MM.1S (cell line): ENCODE measurements at regions not wholly inside any gene's neighbourhood (a gene's known extent, or its start where the extent isn't known, plus 50 kb on each side); places are given as distances from the start of the nearest gene placed in this dataset.

Source experiments
- DNase-seq: peaks from one replicate; pipeline ENCODE4 v3.0.0-alpha.2; 2015
- H2AFZ ChIP-seq: fragments of 300-600 bp; sonication (generic); 2 replicates; pipeline ENCODE4 v1.6.0; 2016; ENCODE audit warnings: antibody characterized with exemption, low read length
- H3F3A ChIP-seq: fragments of 300-600 bp; sonication (generic); 2 replicates; pipeline ENCODE4 v1.6.1; 2016; ENCODE audit warnings: mild to moderate bottlenecking, antibody characterized with exemption, low read length, moderate library complexity, mixed read lengths; ENCODE audit not compliant: insufficient read depth
- H3K27ac ChIP-seq: fragments of 300-600 bp; sonication (generic); 2 replicates; pipeline ENCODE4 v1.5.1; 2016; ENCODE audit warnings: mild to moderate bottlenecking, low read length
- H3K27me3 ChIP-seq: fragments of 300-600 bp; sonication (generic); replicated peaks from 2 replicates; pipeline ENCODE4 v1.6.0; 2016; ENCODE audit warnings: low read length; ENCODE audit not compliant: insufficient read depth
- H3K36me3 ChIP-seq: fragments of 300-600 bp; sonication (generic); replicated peaks from 2 replicates; pipeline ENCODE4 v1.6.1; 2016; ENCODE audit warnings: mild to moderate bottlenecking, low read length, mixed read lengths; ENCODE audit not compliant: insufficient read depth
- H3K4me1 ChIP-seq: fragments of 300-600 bp; sonication (generic); 2 replicates; pipeline ENCODE4 v1.6.1; 2016; ENCODE audit warnings: low read length, mixed read lengths
- H3K4me2 ChIP-seq: fragments of 300-600 bp; sonication (generic); 2 replicates; pipeline ENCODE4 v1.6.0; 2016; ENCODE audit warnings: low read depth, low read length
- H3K4me3 ChIP-seq: fragments of 300-600 bp; sonication (generic); 2 replicates; pipeline ENCODE4 v1.5.1; 2016; ENCODE audit warnings: low read length, mixed read lengths
- H3K79me2 ChIP-seq: fragments of 300-600 bp; sonication (generic); 2 replicates; pipeline ENCODE4 v1.6.1; 2016; ENCODE audit warnings: mixed run types, low read length, mixed read lengths
- H3K9ac ChIP-seq: fragments of 300-600 bp; sonication (generic); 2 replicates; pipeline ENCODE4 v1.6.1; 2016; ENCODE audit warnings: low read length, mixed read lengths
- H3K9me2 ChIP-seq: fragments of 300-600 bp; sonication (generic); replicated peaks from 2 replicates; pipeline ENCODE4 v1.6.1; 2016; ENCODE audit warnings: mild to moderate bottlenecking, low read length, mixed read lengths; ENCODE audit not compliant: insufficient read depth
- H3K9me3 ChIP-seq: fragments of 300-600 bp; sonication (generic); replicated peaks from 2 replicates; pipeline ENCODE4 v1.6.1; 2016; ENCODE audit warnings: mild to moderate bottlenecking, low read length, mixed read lengths; ENCODE audit not compliant: insufficient read depth
- H4K20me1 ChIP-seq: fragments of 300-600 bp; sonication (generic); 2 replicates; pipeline ENCODE4 v1.6.1; 2016; ENCODE audit warnings: mild to moderate bottlenecking, low read length, moderate library complexity, mixed read lengths; ENCODE audit not compliant: insufficient read depth
- CTCF ChIP-seq: fragments of 300-600 bp; sonication (generic); IDR thresholded peaks from 2 replicates; pipeline ENCODE4 v1.5.1; 2016; ENCODE audit warnings: antibody characterized with exemption, low read length, mixed read lengths
- EZH2 ChIP-seq: fragments of 300-600 bp; sonication (generic); optimal IDR thresholded peaks from 2 replicates; pipeline ENCODE3; 2017; ENCODE audit warnings: low read depth, mild to moderate bottlenecking, antibody characterized with exemption, low read length, mixed read lengths
- EZH2phosphoT487 ChIP-seq: fragments of 300-600 bp; sonication (generic); IDR thresholded peaks from 2 replicates; pipeline ENCODE4 v1.6.1; 2018; ENCODE audit warnings: antibody characterized with exemption, low read length

- no peak overlapping the region for H3K4me3 ChIP-seq
- H3K27me3 ChIP-seq = no peaks in the 10 kb centered on the region; the same call in 1 of the 2 replicates
- no peaks in the 10 kb centered on the region for H4K20me1 ChIP-seq
- H2AFZ ChIP-seq = no peak overlapping the region
- no peaks in the 10 kb centered on the region for H3K79me2 ChIP-seq
- H3K4me1 ChIP-seq = no peaks in the 10 kb centered on the region
- no peaks in the 10 kb centered on the region for H3K9me2 ChIP-seq
- DNase-seq = no peak
- no peaks in the 10 kb centered on the region for H3F3A ChIP-seq
- no peaks in the 10 kb centered on the region for H3K36me3 ChIP-seq
- H3K9me3 ChIP-seq = no peaks in the 10 kb centered on the region
- no peak for TF ChIP-seq EZH2phosphoT487
- TF ChIP-seq CTCF = no peak
- TF ChIP-seq EZH2 = no peak
- H3K27ac ChIP-seq = no peak overlapping the region
- no peak overlapping the region for H3K4me2 ChIP-seq
- H3K9ac ChIP-seq = no peak overlapping the region
These were observed 74.6 kb upstream of the SFSWAP start for GRCh38 chr12:131636266-131636665.

- Histone ChIP-seq H4K20me1 (no peaks in the 10 kb centered on the region), H3K4me1 (no peaks in the 10 kb centered on the region), H3K36me3 (no peaks in the 10 kb centered on the region), H3K4me2 (no peak overlapping the region), H3K27ac (no peak overlapping the region), H3K9me3 (no peaks in the 10 kb centered on the region), H3K79me2 (no peaks in the 10 kb centered on the region), H3K9me2 (no peaks in the 10 kb centered on the region), H3K4me3 (no peak overlapping the region), H2AFZ (no peak overlapping the region), H3K9ac (no peak overlapping the region), H3F3A (no peaks in the 10 kb centered on the region), H3K27me3 (no peaks in the 10 kb centered on the region; the same call in 1 of the 2 replicates)
- TF ChIP-seq EZH2phosphoT487 (no peak), CTCF (no peak), EZH2 (no peak)
- no peak for DNase-seq
These were observed 73.7 kb upstream of the SFSWAP start for GRCh38 chr12:131636940-131637750.

GRCh38 chr12:131637986-131638385 is 72.9 kb upstream of the SFSWAP start:
- Histone ChIP-seq H3K9me2 (no peaks in the 10 kb centered on the region), H3K4me1 (no peaks in the 10 kb centered on the region), H3K9ac (no peak overlapping the region), H3K27me3 (no peaks in the 10 kb centered on the region; the same call in 1 of the 2 replicates), H3F3A (no peaks in the 10 kb centered on the region), H4K20me1 (no peaks in the 10 kb centered on the region), H3K79me2 (no peaks in the 10 kb centered on the region), H2AFZ (no peak overlapping the region), H3K4me2 (no peak overlapping the region), H3K9me3 (no peaks in the 10 kb centered on the region), H3K4me3 (no peak overlapping the region), H3K27ac (no peak overlapping the region), H3K36me3 (no peaks in the 10 kb centered on the region)
- TF ChIP-seq CTCF (no peak), EZH2 (no peak), EZH2phosphoT487 (no peak)
- DNase-seq = no peak
